DOHH2 (cell line): ENCODE measurements at regions not wholly inside any gene's neighbourhood (a gene's known extent, or its start where the extent isn't known, plus 50 kb on each side); places are given as distances from the start of the nearest gene placed in this dataset.

ENCODE experiments used
- H3F3A ChIP-seq: fragments of 200-600 bp; sonication (generic), shearing (Covaris generic); 2 replicates; pipeline ENCODE4 v1.6.0; 2016; ENCODE audit warnings: antibody characterized with exemption, mild to moderate bottlenecking; ENCODE audit not compliant: control insufficient read depth, insufficient read depth
- H3K27ac ChIP-seq: fragments of 200-600 bp; sonication (generic); 2 replicates; pipeline ENCODE4 v1.5.1; 2014; ENCODE audit warnings: low read depth, mild to moderate bottlenecking, low read length, moderate library complexity
- H3K27me3 ChIP-seq: fragments of 200-600 bp; sonication (generic); 2 replicates; pipeline ENCODE4 v1.6.1; 2014; ENCODE audit warnings: mild to moderate bottlenecking, low read length, mixed read lengths; ENCODE audit not compliant: control insufficient read depth
- H3K36me3 ChIP-seq: fragments of 200-600 bp; sonication (generic); 2 replicates; pipeline ENCODE4 v1.6.1; 2014; ENCODE audit warnings: mild to moderate bottlenecking, low read length, moderate library complexity, mixed read lengths; ENCODE audit not compliant: control insufficient read depth
- H3K4me1 ChIP-seq: fragments of 200-600 bp; sonication (generic); 2 replicates; pipeline ENCODE4 v1.6.1; 2014; ENCODE audit warnings: mild to moderate bottlenecking, low read length, mixed read lengths; ENCODE audit not compliant: control insufficient read depth
- H3K4me2 ChIP-seq: fragments of 200-600 bp; sonication (generic); 2 replicates; pipeline ENCODE4 v1.6.0; 2014; ENCODE audit warnings: mild to moderate bottlenecking, low read length, moderate library complexity
- H3K4me3 ChIP-seq: fragments of 200-600 bp; sonication (generic); 2 replicates; pipeline ENCODE4 v1.5.1; 2014; ENCODE audit warnings: mild to moderate bottlenecking, low read length, mixed read lengths
- H3K79me2 ChIP-seq: fragments of 200-600 bp; sonication (generic); 2 replicates; pipeline ENCODE4 v1.6.1; 2014; ENCODE audit warnings: mild to moderate bottlenecking, low read length, mixed read lengths; ENCODE audit not compliant: control insufficient read depth
- H3K9me2 ChIP-seq: fragments of 200-600 bp; sonication (generic); replicated peaks from 2 replicates; pipeline ENCODE4 v1.6.1; 2014; ENCODE audit warnings: mild to moderate bottlenecking, low read length, mixed read lengths; ENCODE audit not compliant: control insufficient read depth
- H3K9me3 ChIP-seq: fragments of 200-600 bp; sonication (generic); 2 replicates; pipeline ENCODE4 v1.6.1; 2014; ENCODE audit warnings: antibody characterized with exemption, low read length, mixed read lengths; ENCODE audit not compliant: control insufficient read depth, insufficient read depth
- H4K20me1 ChIP-seq: fragments of 200-600 bp; sonication (generic); 2 replicates; pipeline ENCODE4 v1.6.0; 2014; ENCODE audit warnings: low read depth, mild to moderate bottlenecking, antibody characterized with exemption, low read length, moderate library complexity; ENCODE audit not compliant: control insufficient read depth, insufficient read depth
- CTCF ChIP-seq: fragments of 200-600 bp; sonication (generic); IDR thresholded peaks from one replicate; pipeline ENCODE4 v1.5.1; 2014; ENCODE audit warnings: antibody characterized with exemption, mild to moderate bottlenecking, low read depth, low read length; ENCODE audit not compliant: poor library complexity, severe bottlenecking
- EZH2phosphoT487 ChIP-seq: fragments of 200-600 bp; sonication (generic); IDR thresholded peaks from 2 replicates; pipeline ENCODE4 v1.6.1; 2017; ENCODE audit warnings: borderline replicate concordance, mild to moderate bottlenecking, antibody characterized with exemption, low read length, moderate library complexity, mixed read lengths

GRCh38 chr9:14471041-14471440 is 157.1 kb upstream of the NFIB start:
- no peak for TF ChIP-seq CTCF
- TF ChIP-seq EZH2phosphoT487, result no peak
- Histone ChIP-seq H3K27me3 (no peaks in the 10 kb centered on the region), H3K36me3 (no peaks in the 10 kb centered on the region), H3K9me3 (no peaks in the 10 kb centered on the region), H3F3A (no peaks in the 10 kb centered on the region), H4K20me1 (no peaks in the 10 kb centered on the region), H3K27ac (no peak overlapping the region), H3K9me2 (no peaks in the 10 kb centered on the region), H3K4me1 (no peaks in the 10 kb centered on the region), H3K4me3 (no peak overlapping the region), H3K4me2 (no peak overlapping the region), H3K79me2 (no peaks in the 10 kb centered on the region)

GRCh38 chr9:14467675-14468374 is 153.9 kb upstream of the NFIB start:
- no peak overlapping the region for H3K4me2 ChIP-seq
- H3K27ac ChIP-seq, result no peak overlapping the region
- no peaks in the 10 kb centered on the region for H4K20me1 ChIP-seq
- no peaks in the 10 kb centered on the region for H3K79me2 ChIP-seq
- no peak for TF ChIP-seq CTCF
- TF ChIP-seq EZH2phosphoT487, result no peak
- H3K9me3 ChIP-seq, result no peaks in the 10 kb centered on the region
- no peaks in the 10 kb centered on the region for H3K36me3 ChIP-seq
- no peaks in the 10 kb centered on the region for H3K4me1 ChIP-seq
- H3K9me2 ChIP-seq, result no peaks in the 10 kb centered on the region
- H3F3A ChIP-seq, result no peaks in the 10 kb centered on the region
- H3K4me3 ChIP-seq, result no peak overlapping the region
- no peaks in the 10 kb centered on the region for H3K27me3 ChIP-seq

- H3K9me3 ChIP-seq, result no peaks in the 10 kb centered on the region
- H3K4me3 ChIP-seq, result no peak overlapping the region
- TF ChIP-seq EZH2phosphoT487, result no peak
- no peak for TF ChIP-seq CTCF
- no peaks in the 10 kb centered on the region for H3K9me2 ChIP-seq
- no peaks in the 10 kb centered on the region for H3K27me3 ChIP-seq
- H3K4me1 ChIP-seq, result no peaks in the 10 kb centered on the region
- no peaks in the 10 kb centered on the region for H3K36me3 ChIP-seq
- H3K27ac ChIP-seq, result no peak overlapping the region
- no peaks in the 10 kb centered on the region for H3F3A ChIP-seq
- H3K4me2 ChIP-seq, result no peak overlapping the region
- no peaks in the 10 kb centered on the region for H3K79me2 ChIP-seq
- H4K20me1 ChIP-seq, result no peaks in the 10 kb centered on the region
Observed at GRCh38 chr9:14466828-14467227, 152.9 kb upstream of the NFIB start.
